Endothelial cell of umbilical vein (primary cell): ENCODE measurements at regions not wholly inside any gene's neighbourhood (a gene's known extent, or its start where the extent isn't known, plus 50 kb on each side); places are given as distances from the start of the nearest gene placed in this dataset.

Source experiments
- EZH2 ChIP-seq: IDR thresholded peaks from 2 replicates; pipeline ENCODE4 v1.6.1; 2012; ENCODE audit warnings: borderline replicate concordance, low read depth, mild to moderate bottlenecking, moderate library complexity, low read length, inconsistent platforms; ENCODE audit not compliant: severe bottlenecking
- JUN ChIP-seq: IDR thresholded peaks from 2 replicates; pipeline ENCODE4 v1.6.1; 2011; ENCODE audit warnings: borderline replicate concordance, low read depth; ENCODE audit not compliant: insufficient read length, insufficient read depth
- POLR2A ChIP-seq: IDR thresholded peaks from 2 replicates; pipeline ENCODE4 v1.6.1; 2012; ENCODE audit warnings: low read depth, mild to moderate bottlenecking, control low read depth, low read length
- TF ChIP-seq, protein P1 (sequence below), 2 donors: IDR thresholded peaks; 1 replicate in 1 of 2; 2 replicates in 1 of 2; pipeline ENCODE4 v1.5.1; 2011; ENCODE audit warnings: low read length in 2 of 2, mild to moderate bottlenecking in 2 of 2, moderate library complexity in 2 of 2, control low read depth in 1 of 2, inconsistent platforms in 1 of 2, low read depth in 1 of 2; ENCODE audit not compliant: insufficient read depth in 1 of 2; ENCODE audit errors: extremely low read depth in 1 of 2
- TF ChIP-seq, protein P2 (sequence below): IDR thresholded peaks from 2 replicates; pipeline ENCODE4 v1.6.1; 2011; ENCODE audit not compliant: insufficient read depth, insufficient read length

DNA sequence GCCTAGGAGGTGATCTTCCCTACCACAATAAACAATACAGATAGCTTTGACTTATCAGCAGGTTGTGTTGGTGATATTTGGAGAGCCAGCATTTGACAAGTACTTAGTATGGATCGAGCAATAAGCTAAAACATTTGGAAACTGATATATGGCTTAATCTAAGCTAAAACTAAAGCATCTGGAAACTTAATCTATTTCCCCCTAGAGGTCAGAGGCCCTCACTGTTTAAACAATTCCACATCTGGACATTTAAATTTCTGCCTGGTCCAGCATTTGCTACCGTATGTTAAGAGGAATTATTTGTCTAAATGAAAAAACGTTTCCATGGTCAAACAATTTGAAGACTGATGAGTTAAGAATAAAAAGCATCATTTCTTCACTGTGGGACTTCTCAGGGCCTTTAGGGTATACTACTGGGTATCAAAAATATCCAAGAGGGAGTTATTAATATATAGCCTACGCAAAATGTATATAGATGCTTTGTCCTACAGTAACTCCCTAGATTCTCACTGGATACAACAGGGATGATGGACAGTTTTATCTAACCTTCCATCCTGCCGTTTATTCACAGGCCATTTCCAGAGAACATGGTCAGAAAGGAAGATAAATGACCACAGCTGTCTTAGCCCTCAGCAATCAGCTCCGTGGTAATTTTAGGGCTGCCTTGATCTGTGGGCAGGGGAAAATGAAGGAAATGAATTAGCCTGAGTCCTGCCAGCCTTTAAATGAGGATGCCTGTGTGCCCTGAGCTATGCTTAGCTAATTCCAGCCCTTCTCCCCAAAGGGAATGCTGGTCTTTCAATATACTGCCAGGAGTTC, 135.4 kb upstream of the NUDT4 start:
- no peak for TF ChIP-seq POLR2A
- TF ChIP-seq, protein P1, sequence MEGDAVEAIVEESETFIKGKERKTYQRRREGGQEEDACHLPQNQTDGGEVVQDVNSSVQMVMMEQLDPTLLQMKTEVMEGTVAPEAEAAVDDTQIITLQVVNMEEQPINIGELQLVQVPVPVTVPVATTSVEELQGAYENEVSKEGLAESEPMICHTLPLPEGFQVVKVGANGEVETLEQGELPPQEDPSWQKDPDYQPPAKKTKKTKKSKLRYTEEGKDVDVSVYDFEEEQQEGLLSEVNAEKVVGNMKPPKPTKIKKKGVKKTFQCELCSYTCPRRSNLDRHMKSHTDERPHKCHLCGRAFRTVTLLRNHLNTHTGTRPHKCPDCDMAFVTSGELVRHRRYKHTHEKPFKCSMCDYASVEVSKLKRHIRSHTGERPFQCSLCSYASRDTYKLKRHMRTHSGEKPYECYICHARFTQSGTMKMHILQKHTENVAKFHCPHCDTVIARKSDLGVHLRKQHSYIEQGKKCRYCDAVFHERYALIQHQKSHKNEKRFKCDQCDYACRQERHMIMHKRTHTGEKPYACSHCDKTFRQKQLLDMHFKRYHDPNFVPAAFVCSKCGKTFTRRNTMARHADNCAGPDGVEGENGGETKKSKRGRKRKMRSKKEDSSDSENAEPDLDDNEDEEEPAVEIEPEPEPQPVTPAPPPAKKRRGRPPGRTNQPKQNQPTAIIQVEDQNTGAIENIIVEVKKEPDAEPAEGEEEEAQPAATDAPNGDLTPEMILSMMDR (IDR thresholded peaks at IDR 0.05; ENCODE audit: extremely low read depth in 1 of 2, insufficient read depth in 1 of 2, low read depth in 1 of 2, low read length in 2 of 2), result no peak
- TF ChIP-seq EZH2, result no peak
- no peak for TF ChIP-seq JUN
- TF ChIP-seq, protein P2, sequence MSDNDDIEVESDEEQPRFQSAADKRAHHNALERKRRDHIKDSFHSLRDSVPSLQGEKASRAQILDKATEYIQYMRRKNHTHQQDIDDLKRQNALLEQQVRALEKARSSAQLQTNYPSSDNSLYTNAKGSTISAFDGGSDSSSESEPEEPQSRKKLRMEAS, result no peak
